Panc1 (cell line): ENCODE measurements at regions not wholly inside any gene's neighbourhood (a gene's known extent, or its start where the extent isn't known, plus 50 kb on each side); places are given as distances from the start of the nearest gene placed in this dataset.

Source experiments
- ATAC-seq: fragments of 200-7000 bp; cut with Tn5 transposase; 2 replicates; pipeline ENCODE4 v1.9.1; 2020; ENCODE audit warnings: mild to moderate bottlenecking, moderate library complexity
- BruUV-seq: library from RNA; stranded (reverse); fragments of 400-500 nt; replicated peaks from 2 replicates; lab custom pipeline; 2021; lab: Mats Ljungman, UMichigan
- CTCF ChIA-PET: fragments of 300-600 bp; sonication (Branson Sonifier 250); formaldehyde crosslinking; loops from one replicate; lab custom pipeline; 2022; ENCODE audit warnings: antibody characterized with exemption; lab: Charles Lee
- POLR2A ChIA-PET: fragments of 300-600 bp; sonication (Branson Sonifier 250); formaldehyde crosslinking; loops from one replicate; lab custom pipeline; 2022; ENCODE audit warnings: antibody characterized with exemption; lab: Charles Lee
- DNase-seq: peaks from one replicate; pipeline ENCODE4 v3.0.0-alpha.2; 2010; ENCODE audit warnings: low read depth, low spot score
- H3K27ac ChIP-seq: 2 replicates; pipeline ENCODE4 v1.5.1; 2011; ENCODE audit warnings: mild to moderate bottlenecking, low read length, inconsistent platforms
- H3K27me3 ChIP-seq: fragments of 200-500 bp; sonication (Bioruptor generic); 2 replicates; pipeline ENCODE4 v1.6.0; 2014; ENCODE audit warnings: low read length, inconsistent platforms; ENCODE audit not compliant: control insufficient read depth, insufficient read depth
- H3K36me3 ChIP-seq: fragments of 200-500 bp; sonication (Bioruptor generic); 2 replicates; pipeline ENCODE4 v1.5.1; 2014; ENCODE audit warnings: inconsistent platforms, mild to moderate bottlenecking, low read length, moderate library complexity; ENCODE audit not compliant: control insufficient read depth, insufficient read depth
- H3K4me1 ChIP-seq: 2 replicates; pipeline ENCODE4 v1.5.1; 2011; ENCODE audit warnings: inconsistent platforms, mild to moderate bottlenecking, low read length, moderate library complexity; ENCODE audit not compliant: control insufficient read depth, insufficient read depth
- H3K4me3 ChIP-seq, 2 experiments: 2 replicates each; pipeline ENCODE4 v1.5.1; 2011 to 2012; ENCODE audit warnings: low read depth in 2 of 2, low read length in 2 of 2, mild to moderate bottlenecking in 2 of 2, inconsistent platforms in 1 of 2, moderate library complexity in 1 of 2
- H3K9me3 ChIP-seq: fragments of 200-500 bp; sonication (Bioruptor generic); 2 replicates; pipeline ENCODE4 v1.5.1; 2014; ENCODE audit warnings: low read depth, mild to moderate bottlenecking, inconsistent platforms, low read length, moderate library complexity; ENCODE audit not compliant: control insufficient read depth, insufficient read depth
- POLR2AphosphoS5 ChIP-seq: IDR thresholded peaks from 2 replicates; pipeline ENCODE4 v1.6.1; 2012; ENCODE audit warnings: mild to moderate bottlenecking, low read depth, low read length, moderate library complexity
- SIN3A ChIP-seq: IDR thresholded peaks from 2 replicates; pipeline ENCODE4 v1.6.1; 2012; ENCODE audit warnings: low read depth, mild to moderate bottlenecking, low read length, moderate library complexity, borderline replicate concordance; ENCODE audit not compliant: insufficient read depth
- TCF7L2 ChIP-seq: IDR thresholded peaks from 2 replicates; pipeline ENCODE4 v1.6.1; 2011; ENCODE audit warnings: mild to moderate bottlenecking, low read depth, low read length, inconsistent platforms
- in situ Hi-C: cut with HindIII; loops from 2 replicates; pipeline ENCODE4 v1.10.0; 2016; ENCODE audit warnings: low sequenced_read_pairs, low pct_unique_long_range_greater_than_20kb
- intact Hi-C: fragments of 100-400 bp; cut with micrococcal nuclease; formaldehyde crosslinking; loops from one replicate; pipeline ENCODE4 v1.10.0; 2022; ENCODE audit not compliant: unreplicated experiment
- TF ChIP-seq, protein P1 (sequence below): fragments of 450-650 bp; IDR thresholded peaks from 2 replicates; pipeline ENCODE4 v1.5.1; 2017; ENCODE audit warnings: mild to moderate bottlenecking
- TF ChIP-seq, protein P2 (sequence below), 2 experiments: IDR thresholded peaks; 2 replicates each; pipeline ENCODE4 v1.6.1; 2011 to 2012; ENCODE audit warnings: low read depth in 2 of 2, control low read depth in 1 of 2, low read length in 1 of 2, mild to moderate bottlenecking in 1 of 2, moderate library complexity in 1 of 2; ENCODE audit not compliant: insufficient read depth in 1 of 2

DNA sequence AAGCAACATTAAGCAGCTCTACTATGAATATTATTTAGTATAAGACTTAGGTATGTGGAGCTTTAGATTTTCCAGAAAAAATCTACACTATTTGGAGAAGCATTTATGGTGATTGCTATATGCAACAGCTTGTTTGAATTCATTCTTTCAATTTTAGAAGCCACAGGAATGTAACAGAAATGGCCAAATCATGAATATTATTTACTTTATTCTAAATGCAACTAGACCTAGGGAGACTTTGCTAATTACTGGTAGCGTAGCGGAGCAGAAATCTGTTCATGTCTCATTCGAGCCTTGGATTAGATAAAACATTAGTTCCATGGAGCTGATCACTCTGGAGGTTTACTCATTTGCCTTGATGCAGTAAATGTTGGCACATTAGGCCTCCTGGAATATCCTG, 290.2 kb downstream of the ZNF608 start:
- TF ChIP-seq SIN3A (no peak), TCF7L2 (no peak), POLR2AphosphoS5 (no peak)
- TF ChIP-seq, protein P1, sequence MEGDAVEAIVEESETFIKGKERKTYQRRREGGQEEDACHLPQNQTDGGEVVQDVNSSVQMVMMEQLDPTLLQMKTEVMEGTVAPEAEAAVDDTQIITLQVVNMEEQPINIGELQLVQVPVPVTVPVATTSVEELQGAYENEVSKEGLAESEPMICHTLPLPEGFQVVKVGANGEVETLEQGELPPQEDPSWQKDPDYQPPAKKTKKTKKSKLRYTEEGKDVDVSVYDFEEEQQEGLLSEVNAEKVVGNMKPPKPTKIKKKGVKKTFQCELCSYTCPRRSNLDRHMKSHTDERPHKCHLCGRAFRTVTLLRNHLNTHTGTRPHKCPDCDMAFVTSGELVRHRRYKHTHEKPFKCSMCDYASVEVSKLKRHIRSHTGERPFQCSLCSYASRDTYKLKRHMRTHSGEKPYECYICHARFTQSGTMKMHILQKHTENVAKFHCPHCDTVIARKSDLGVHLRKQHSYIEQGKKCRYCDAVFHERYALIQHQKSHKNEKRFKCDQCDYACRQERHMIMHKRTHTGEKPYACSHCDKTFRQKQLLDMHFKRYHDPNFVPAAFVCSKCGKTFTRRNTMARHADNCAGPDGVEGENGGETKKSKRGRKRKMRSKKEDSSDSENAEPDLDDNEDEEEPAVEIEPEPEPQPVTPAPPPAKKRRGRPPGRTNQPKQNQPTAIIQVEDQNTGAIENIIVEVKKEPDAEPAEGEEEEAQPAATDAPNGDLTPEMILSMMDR: no peak
- TF ChIP-seq, protein P2, sequence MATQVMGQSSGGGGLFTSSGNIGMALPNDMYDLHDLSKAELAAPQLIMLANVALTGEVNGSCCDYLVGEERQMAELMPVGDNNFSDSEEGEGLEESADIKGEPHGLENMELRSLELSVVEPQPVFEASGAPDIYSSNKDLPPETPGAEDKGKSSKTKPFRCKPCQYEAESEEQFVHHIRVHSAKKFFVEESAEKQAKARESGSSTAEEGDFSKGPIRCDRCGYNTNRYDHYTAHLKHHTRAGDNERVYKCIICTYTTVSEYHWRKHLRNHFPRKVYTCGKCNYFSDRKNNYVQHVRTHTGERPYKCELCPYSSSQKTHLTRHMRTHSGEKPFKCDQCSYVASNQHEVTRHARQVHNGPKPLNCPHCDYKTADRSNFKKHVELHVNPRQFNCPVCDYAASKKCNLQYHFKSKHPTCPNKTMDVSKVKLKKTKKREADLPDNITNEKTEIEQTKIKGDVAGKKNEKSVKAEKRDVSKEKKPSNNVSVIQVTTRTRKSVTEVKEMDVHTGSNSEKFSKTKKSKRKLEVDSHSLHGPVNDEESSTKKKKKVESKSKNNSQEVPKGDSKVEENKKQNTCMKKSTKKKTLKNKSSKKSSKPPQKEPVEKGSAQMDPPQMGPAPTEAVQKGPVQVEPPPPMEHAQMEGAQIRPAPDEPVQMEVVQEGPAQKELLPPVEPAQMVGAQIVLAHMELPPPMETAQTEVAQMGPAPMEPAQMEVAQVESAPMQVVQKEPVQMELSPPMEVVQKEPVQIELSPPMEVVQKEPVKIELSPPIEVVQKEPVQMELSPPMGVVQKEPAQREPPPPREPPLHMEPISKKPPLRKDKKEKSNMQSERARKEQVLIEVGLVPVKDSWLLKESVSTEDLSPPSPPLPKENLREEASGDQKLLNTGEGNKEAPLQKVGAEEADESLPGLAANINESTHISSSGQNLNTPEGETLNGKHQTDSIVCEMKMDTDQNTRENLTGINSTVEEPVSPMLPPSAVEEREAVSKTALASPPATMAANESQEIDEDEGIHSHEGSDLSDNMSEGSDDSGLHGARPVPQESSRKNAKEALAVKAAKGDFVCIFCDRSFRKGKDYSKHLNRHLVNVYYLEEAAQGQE (IDR thresholded peaks at IDR 0.05; ENCODE audit: insufficient read depth in 1 of 2, low read depth in 2 of 2, low read length in 1 of 2): no peak
- no peak overlapping the region for H3K27ac ChIP-seq
- BruUV-seq: no TSS peak
- no peaks in the 10 kb centered on the region for H3K36me3 ChIP-seq
- in situ Hi-C loops (no loop called here), intact Hi-C loops (no loop called here)
- CTCF ChIA-PET: no interaction called here
- H3K9me3 ChIP-seq: peaks cover 21% of the 10 kb centered on the region; the same call in 1 of the 2 replicates
- no peaks in the 10 kb centered on the region for H3K27me3 ChIP-seq
- H3K4me1 ChIP-seq: no peaks in the 10 kb centered on the region
- ATAC-seq: no peak
- H3K4me3 ChIP-seq: no peak overlapping the region
- POLR2A ChIA-PET: no interaction called here
- no peak for DNase-seq

DNA sequence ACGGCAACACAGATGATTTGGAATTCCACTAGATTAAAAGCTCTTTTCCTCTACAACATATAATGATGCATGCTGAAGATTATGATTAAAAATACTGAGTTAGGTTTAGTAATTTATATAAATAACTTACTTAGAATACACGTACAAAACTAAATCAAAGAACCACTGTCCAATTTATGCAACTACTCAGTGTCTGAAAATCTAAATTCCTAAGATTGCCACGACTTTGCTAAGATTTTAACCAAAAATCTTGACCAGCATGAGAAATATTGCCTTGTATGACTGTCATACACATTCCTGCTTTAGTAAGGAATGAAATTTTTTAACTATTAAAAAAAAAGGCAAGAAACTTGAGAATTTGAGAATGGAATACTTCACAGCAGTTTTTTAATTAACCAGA, 292.4 kb downstream of the ZNF608 start:
- no TSS peak for BruUV-seq
- intact Hi-C loops: no loop called here
- Histone ChIP-seq H3K27me3 (no peaks in the 10 kb centered on the region), H3K4me1 (no peaks in the 10 kb centered on the region), H3K9me3 (peaks cover 16% of the 10 kb centered on the region; the same call in 1 of the 2 replicates), H3K4me3 (no peak overlapping the region), H3K36me3 (no peaks in the 10 kb centered on the region), H3K27ac (no peak overlapping the region)
- ATAC-seq: no peak
- no peak for TF ChIP-seq SIN3A
- TF ChIP-seq, protein P1: no peak
- CTCF ChIA-PET: no interaction called here
- DNase-seq: no peak
- in situ Hi-C loops: no loop called here
- POLR2A ChIA-PET: no interaction called here
